ENCODE measurements at regions not wholly inside any gene's neighbourhood (a gene's known extent, or its start where the extent isn't known, plus 50 kb on each side); places are given as distances from the start of the nearest gene placed in this dataset.

GRCh38 chr2:111706481-111707001, 177.5 kb downstream of the ANAPC1 start:
- no peak overlapping the region for H3K27ac ChIP-seq
- ATAC-seq (no peak), FAIRE-seq (no peak), DNase-seq (no peak)
- H3K4me3 ChIP-seq: no peak overlapping the region
- no peak for TF ChIP-seq CTCF (IDR thresholded peaks at IDR 0.05)
- no peaks in the 10 kb centered on the region for H3K27me3 ChIP-seq
- H3K36me3 ChIP-seq: no peaks in the 10 kb centered on the region
- no peaks in the 10 kb centered on the region for H3K9me3 ChIP-seq
- intact Hi-C loops (cut with DNase I): no loop called here
- no peaks in the 10 kb centered on the region for H3K4me1 ChIP-seq
- WGBS, 2 donors: 79 to 87% methylated on average over 9 of the region's 9 CpGs

- no peaks in the 10 kb centered on the region for H3K36me3 ChIP-seq
- no peak overlapping the region for H3K4me3 ChIP-seq
- FAIRE-seq (no peak), DNase-seq (no peak), ATAC-seq (no peak)
- H3K27me3 ChIP-seq: no peaks in the 10 kb centered on the region
- 84 to 86% methylated on average over 7 of the region's 7 CpGs for WGBS, 2 donors
- intact Hi-C loops (cut with DNase I): no loop called here
- TF ChIP-seq CTCF (IDR thresholded peaks at IDR 0.05): no peak
- H3K9me3 ChIP-seq: no peaks in the 10 kb centered on the region
- H3K27ac ChIP-seq: peak overlapping the region in 1 of 4 donors; percentile 3
- no peaks in the 10 kb centered on the region for H3K4me1 ChIP-seq
Measured at GRCh38 chr2:111707700-111708099, 176.3 kb downstream of the ANAPC1 start.

GRCh38 chr2:111708476-111709180, 175.4 kb downstream of the ANAPC1 start:
- TF ChIP-seq CTCF (IDR thresholded peaks at IDR 0.05): no peak
- ATAC-seq (peak in 1 of 4 donors; percentile 30), FAIRE-seq (no peak), DNase-seq (no peak)
- H3K36me3 ChIP-seq: no peaks in the 10 kb centered on the region
- no peaks in the 10 kb centered on the region for H3K27me3 ChIP-seq
- peak overlapping the region in 1 of 4 donors; percentile 3 for H3K27ac ChIP-seq
- intact Hi-C loops (cut with DNase I): no loop called here
- no peaks in the 10 kb centered on the region for H3K9me3 ChIP-seq
- no peak overlapping the region for H3K4me3 ChIP-seq
- no peaks in the 10 kb centered on the region for H3K4me1 ChIP-seq
- 59 to 70% methylated on average over 4 of the region's 4 CpGs for WGBS, 2 donors

GRCh38 chr2:111709321-111709720, 174.7 kb downstream of the ANAPC1 start:
- Histone ChIP-seq H3K36me3 (no peaks in the 10 kb centered on the region), H3K9me3 (no peaks in the 10 kb centered on the region), H3K4me1 (no peaks in the 10 kb centered on the region), H3K4me3 (no peak overlapping the region), H3K27me3 (no peaks in the 10 kb centered on the region), H3K27ac (no peak overlapping the region)
- no peak for TF ChIP-seq CTCF (IDR thresholded peaks at IDR 0.05)
- ATAC-seq (no peak), DNase-seq (no peak), FAIRE-seq (no peak)
- 62 to 64% methylated on average over 3 of the region's 3 CpGs for WGBS, 2 donors
- intact Hi-C loops (cut with DNase I): no loop called here

- FAIRE-seq (no peak), ATAC-seq (no peak)
- TF ChIP-seq CTCF (IDR thresholded peaks at IDR 0.05): no peak
Measured at GRCh38 chr2:111710085-111710484, 173.9 kb downstream of the ANAPC1 start.

More at GRCh38 chr2:111710085-111710484, 173.9 kb downstream of the ANAPC1 start:
- Histone ChIP-seq H3K36me3 (no peaks in the 10 kb centered on the region), H3K4me1 (no peaks in the 10 kb centered on the region), H3K27me3 (no peaks in the 10 kb centered on the region), H3K9me3 (no peaks in the 10 kb centered on the region), H3K4me3 (no peak overlapping the region), H3K27ac (no peak overlapping the region)
- DNase-seq: no peak
- WGBS, 2 donors: 67 to 80% methylated on average over 6 of the region's 6 CpGs
- intact Hi-C loops (cut with DNase I): no loop called here
